GM21381 (cell line): ENCODE measurements at regions not wholly inside any gene's neighbourhood (a gene's known extent, or its start where the extent isn't known, plus 50 kb on each side); places are given as distances from the start of the nearest gene placed in this dataset.
A peak's percentile ranks its signal among the peaks of the same experiment; 100 is the strongest.
"Not testable (repeated sequence)": the region's sequence is repeated elsewhere in the genome, so short reads cannot be mapped to it uniquely, and the experiment has no call there.

ENCODE experiments used
- ATAC-seq: cut with Tn5 transposase; IDR thresholded peaks from one replicate; pipeline ENCODE4 v1.9.1; 2021; ENCODE audit warnings: mild to moderate bottlenecking, moderate library complexity; ENCODE audit not compliant: unreplicated experiment

DNA sequence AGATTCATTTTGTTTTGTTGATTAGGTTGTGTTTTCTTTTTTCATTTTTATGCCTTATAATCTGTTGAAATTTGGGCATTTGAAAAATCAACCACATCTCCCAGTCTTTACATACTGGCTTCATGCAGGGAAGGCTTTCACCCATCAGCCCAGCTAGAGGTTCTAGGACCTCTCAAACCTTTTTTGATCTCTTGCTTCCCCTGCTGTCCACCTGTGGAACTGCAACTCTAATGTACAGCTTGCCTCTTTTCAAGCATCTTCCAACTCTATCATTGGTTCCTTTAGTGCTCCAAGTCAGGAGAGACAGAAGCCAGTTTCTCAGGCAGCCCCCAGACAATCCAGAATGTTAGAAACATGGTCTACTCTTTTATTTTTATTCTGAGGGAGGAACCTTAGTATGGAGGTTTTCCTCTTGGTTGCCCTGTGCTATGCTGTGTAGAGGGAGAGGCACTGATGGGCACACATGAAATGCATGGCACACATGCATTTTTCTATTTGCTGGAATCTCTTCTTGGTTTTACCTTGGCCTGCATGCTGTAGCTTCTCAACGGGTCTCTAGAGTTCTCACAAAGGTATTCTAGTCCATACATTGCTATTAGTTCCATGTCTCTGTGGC, 107.2 kb upstream of the L3MBTL4 start:
- no peak for ATAC-seq

DNA sequence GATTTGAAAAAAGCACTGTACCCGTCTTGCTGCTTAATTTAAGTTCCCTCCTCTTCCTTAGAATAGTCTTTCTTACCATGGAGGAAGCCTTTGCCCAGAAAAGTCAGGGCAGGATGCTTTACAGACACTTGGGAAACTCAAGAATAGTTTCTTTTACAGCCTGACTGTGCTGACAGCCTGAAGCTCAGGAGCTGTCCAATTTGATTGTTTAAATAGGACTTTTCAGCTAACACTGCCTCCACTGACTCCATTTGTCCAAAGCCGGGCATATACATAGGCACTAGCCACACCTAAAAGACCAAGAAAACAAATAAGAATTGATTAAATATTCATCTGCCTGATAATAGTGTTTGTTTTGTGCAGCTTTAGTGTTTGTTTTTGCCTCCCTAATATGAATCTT, 110.9 kb upstream of the L3MBTL4 start:
- no peak for ATAC-seq

DNA sequence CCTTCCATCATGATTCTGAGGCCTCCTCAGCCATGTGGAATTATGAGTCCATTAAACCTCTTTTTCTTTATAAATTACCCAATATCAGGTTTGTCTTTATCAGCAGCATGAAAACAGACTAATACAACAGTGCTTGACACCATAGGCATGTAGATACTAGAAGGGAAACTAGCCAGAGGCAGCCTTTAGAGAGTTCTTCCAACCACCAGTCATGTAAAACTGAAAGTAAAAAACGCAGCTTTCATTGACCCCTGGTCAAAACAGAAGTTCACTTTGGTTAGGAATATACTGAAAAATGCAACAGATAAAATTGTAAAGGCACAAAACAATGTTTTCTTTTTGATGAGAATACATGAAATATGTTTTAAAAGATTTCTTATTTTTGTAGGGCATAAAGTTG, 122.8 kb upstream of the L3MBTL4 start:
- peak; percentile 77 for ATAC-seq

GRCh38 chr18:6541131-6541679, 126.5 kb upstream of the L3MBTL4 start:
- ATAC-seq, result not testable (repeated sequence)

DNA sequence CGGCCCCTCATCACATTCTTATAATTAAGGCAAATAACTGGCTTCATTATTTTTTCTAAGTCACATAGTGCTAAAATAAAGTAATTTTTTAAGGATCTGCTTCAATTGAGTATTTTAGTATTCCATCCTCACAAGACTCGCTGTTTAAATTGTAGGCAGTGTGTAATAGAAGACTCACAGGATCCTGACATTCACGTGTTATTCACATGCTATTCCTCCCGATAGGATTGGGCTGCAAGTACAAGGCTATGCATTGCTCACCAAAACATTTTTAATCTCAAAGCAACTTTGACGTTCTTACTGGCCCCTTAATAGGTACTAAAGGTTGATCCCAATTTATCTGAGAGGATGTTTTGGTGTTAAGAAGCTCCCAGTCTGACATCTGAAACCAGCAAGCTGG, 127.6 kb upstream of the L3MBTL4 start:
- no peak for ATAC-seq

DNA sequence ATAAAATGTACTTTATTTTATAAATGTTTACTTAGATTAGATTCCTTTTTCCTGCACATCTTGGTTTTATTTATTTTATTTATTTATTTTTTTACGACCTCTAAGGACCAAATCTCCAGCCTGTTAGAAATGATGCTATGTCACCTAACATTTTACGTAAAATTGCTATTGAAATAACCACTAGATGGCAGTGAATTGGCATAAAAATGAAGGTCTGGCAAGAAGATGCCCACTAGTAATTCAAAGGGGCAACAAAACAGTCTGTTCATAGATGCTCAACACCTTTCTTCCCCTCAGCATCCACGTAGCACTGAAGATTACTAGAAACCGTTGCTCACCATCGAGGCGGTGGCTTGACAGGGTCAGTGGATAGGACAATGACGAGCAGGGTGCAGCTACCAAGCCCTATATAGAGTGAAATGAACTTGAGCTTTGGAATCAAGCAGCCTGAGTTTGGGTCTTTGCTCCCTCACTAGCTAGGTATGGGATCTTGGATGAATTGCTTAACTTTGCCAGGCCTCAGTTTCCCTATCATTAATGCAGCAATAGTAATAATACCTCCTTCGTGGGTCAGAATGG, 128.7 kb upstream of the L3MBTL4 start:
- ATAC-seq, result no peak

GRCh38 chr18:6546229-6546628, 131.5 kb upstream of the L3MBTL4 start:
- no peak for ATAC-seq

- no peak for ATAC-seq
Observed at GRCh38 chr18:6547476-6547875, 132.8 kb upstream of the L3MBTL4 start.

DNA sequence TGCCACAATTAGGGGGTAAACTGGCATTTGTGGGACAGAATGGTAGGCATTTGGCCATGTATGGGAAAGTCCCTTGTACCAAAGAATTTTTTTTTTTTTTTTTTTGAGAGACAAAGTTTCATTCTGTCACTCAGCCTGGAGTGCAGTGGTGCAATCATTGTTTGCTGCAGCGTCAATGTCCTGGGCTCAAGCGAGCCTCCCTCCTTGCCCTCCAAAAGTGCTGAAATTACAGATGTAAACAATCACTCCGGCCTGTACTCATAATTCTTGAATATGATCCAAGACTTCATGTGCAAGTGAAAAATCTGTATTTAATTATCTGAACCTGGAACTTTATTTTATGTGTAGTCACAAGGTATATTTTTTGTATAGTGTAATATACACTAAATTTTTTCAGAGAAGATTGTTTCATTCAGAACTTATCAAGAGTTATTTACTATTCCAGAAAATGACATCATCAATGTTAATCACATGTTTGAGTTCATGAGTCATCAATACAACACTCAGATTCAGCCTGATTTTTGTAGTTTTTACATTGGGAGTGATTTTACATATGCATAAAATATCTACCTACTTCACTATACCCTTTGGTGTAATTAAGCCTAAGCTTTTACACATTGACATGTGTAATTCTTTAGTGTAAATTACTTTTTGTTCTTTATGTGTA, 138.7 kb upstream of the L3MBTL4 start:
- ATAC-seq, result no peak

- no peak for ATAC-seq
Observed at GRCh38 chr18:6557057-6557769, 142.5 kb upstream of the L3MBTL4 start.

DNA sequence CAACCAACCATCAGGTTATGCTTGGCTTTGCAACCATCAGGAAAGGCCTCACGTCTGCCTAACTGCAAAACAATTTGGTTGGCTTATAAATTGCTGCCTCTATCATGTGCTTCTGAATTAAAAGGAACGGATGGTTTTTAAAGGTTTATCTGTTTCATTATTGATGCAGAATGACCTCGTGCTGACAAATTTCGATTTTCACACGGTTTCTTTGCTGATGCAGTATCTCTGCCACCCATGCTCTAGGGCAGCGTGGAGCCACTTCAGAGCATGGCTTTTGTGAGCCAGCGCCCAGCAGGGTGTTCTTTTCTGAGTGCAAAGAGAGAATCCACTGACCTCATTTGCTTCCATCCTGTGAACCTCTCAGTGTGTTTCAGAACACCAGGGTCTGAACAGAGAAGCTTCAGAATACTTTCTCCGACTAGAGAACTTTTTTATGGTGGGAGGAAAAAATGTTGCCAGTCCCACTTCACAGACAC, 143.1 kb upstream of the L3MBTL4 start:
- ATAC-seq, result no peak

DNA sequence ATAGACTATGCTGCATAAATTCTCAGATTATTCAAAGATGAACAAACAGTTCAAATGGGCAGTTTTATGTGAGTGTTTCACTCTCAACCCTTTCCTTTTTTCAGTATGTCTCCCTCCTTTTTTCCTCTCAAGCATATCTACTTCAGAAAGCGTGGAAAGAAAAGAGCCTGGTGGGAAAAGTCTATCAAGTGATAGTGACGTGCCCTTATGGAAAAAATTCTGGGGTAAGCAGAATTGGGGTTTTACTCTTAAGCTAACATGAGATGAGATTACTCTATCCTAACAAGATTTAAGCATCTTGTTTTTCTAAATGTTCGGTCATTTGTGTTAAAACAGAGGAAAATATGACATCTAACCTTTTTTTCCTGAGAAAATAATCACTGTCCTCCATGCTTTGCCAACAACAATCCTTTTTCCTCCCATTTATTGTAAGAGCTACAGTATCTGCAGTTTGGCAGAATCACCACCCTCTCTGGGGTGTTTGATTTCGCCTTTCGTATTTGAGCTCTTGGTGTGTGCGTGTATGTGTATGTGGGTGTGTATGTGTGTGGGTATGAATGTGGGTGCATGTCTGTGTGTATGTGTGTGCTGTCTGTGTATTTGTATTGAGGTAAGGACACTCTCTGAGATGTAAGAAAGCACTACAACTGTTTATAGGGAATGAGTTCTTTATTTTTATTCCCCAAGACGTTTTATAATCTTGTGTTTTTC, 143.9 kb upstream of the L3MBTL4 start:
- ATAC-seq, result no peak

GRCh38 chr18:6559296-6559695, 144.6 kb upstream of the L3MBTL4 start:
- no peak for ATAC-seq

DNA sequence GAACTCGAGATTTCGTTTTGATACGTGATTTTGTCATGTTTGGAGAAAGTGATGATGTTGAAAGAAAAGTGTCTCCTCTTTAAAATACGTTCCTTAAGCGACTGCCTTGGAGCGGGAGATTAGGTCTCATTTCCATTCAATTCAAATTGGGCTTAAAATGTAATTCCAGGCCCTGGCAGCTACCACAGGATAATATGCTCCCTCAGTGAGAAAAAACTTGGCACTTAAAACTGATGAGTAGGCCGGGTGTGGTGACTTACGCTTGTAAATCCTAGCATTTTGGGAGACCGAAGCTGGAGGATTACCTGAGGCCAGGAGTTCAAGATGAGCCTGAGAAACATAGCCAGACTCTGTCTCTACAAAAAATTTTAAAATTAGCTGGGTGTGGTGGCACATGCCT, 146.3 kb upstream of the L3MBTL4 start:
- ATAC-seq, result no peak

GRCh38 chr18:6561420-6561861, 146.7 kb upstream of the L3MBTL4 start:
- no peak for ATAC-seq

- ATAC-seq, result no peak
Observed at GRCh38 chr18:6561862-6562291, 147.2 kb upstream of the L3MBTL4 start.

GRCh38 chr18:6563896-6564295, 149.2 kb upstream of the L3MBTL4 start:
- ATAC-seq, result no peak

DNA sequence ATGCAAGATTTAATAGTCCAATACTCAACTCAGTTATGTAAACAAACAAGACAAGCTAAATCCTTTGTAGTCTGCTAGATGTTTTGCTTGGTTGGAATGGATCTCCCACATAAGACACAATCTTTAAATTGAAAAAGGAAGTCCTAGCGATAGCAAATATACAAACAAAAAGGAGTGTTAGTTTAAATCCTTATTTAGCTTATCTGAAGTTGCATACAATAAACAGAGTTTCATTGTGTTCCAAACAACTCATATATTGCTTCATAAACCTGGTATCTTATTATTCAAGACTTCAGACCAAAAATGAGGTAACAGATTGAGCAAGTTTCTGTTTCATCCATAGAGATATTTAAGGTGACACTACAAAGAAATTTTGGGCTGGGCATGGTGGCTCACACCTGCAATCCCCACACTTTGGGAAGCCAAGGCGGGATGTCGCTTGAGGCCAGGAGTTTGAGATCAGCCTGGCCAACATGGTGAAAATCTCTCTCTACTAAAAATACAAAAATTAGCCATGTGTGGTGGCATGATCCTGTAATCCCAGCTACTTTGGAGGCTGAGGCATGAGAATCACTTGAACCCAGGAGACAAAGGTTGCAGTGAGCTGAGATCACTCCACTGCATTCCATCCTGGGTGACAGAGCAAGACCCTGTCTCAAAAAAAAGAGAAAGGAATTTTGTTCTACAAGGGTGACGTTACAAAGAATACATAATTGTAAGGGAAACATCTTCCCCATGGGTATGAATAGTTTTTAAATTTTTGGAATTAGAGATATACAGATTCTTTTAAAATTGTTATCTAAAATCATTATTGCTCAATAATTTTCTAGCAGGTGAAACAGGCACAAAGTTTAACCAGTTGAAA, 150.5 kb upstream of the L3MBTL4 start:
- no peak for ATAC-seq

DNA sequence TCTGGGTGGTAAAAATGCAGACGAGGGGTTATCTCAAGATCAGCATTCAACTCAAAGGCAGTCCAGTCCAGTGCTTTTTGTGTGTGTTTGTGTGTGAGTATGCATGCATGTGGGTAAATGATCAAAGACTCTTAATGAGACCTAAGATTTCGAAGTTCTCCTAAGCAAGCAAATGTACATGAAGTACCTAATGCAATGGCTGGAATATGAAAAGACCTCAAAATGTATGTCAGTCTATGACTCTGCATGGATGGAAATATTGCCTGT, 151.0 kb upstream of the L3MBTL4 start:
- no peak for ATAC-seq

- no peak for ATAC-seq
Observed at GRCh38 chr18:6566338-6566911, 151.7 kb upstream of the L3MBTL4 start.
